ENCODE measurements at regions not wholly inside any gene's neighbourhood (a gene's known extent, or its start where the extent isn't known, plus 50 kb on each side); places are given as distances from the start of the nearest gene placed in this dataset.
"Not testable (repeated sequence)": the region's sequence is repeated elsewhere in the genome, so short reads cannot be mapped to it uniquely, and the experiment has no call there.

GRCh38 chr13:107685876-107686275, 529.5 kb downstream of the LIG4 start:
- DNase-seq (ENCODE audit: low read depth in 1 of 2, low spot score in 1 of 2) = no peak

- DNase-seq (ENCODE audit: low read depth in 1 of 2, low spot score in 1 of 2) = no peak
These were observed 533.7 kb downstream of the LIG4 start for GRCh38 chr13:107681600-107681999.

GRCh38 chr13:107680115-107680514, 535.2 kb downstream of the LIG4 start:
- no peak for DNase-seq (ENCODE audit: low read depth in 1 of 2, low spot score in 1 of 2)

GRCh38 chr13:107678075-107678689, 537.2 kb downstream of the LIG4 start:
- DNase-seq (ENCODE audit: low read depth in 1 of 2, low spot score in 1 of 2) = no peak

GRCh38 chr13:107675847-107676550, 539.3 kb downstream of the LIG4 start:
- no peak for DNase-seq (ENCODE audit: low read depth in 1 of 2, low spot score in 1 of 2)

- no peak for DNase-seq (ENCODE audit: low read depth in 1 of 2, low spot score in 1 of 2)
These were observed 545.8 kb downstream of the LIG4 start for GRCh38 chr13:107669391-107669993.

GRCh38 chr13:107665926-107666458, 549.3 kb downstream of the LIG4 start:
- no peak for DNase-seq (ENCODE audit: low read depth in 1 of 2, low spot score in 1 of 2)

- DNase-seq (ENCODE audit: low read depth in 1 of 2, low spot score in 1 of 2) = no peak
These were observed 565.1 kb downstream of the LIG4 start for GRCh38 chr13:107650081-107650701.

- no peak for DNase-seq (ENCODE audit: low read depth in 1 of 2, low spot score in 1 of 2)
These were observed 566.3 kb downstream of the LIG4 start for GRCh38 chr13:107649079-107649478.

- DNase-seq (ENCODE audit: low read depth in 1 of 2, low spot score in 1 of 2) = no peak
These were observed 571.2 kb downstream of the LIG4 start for GRCh38 chr13:107644136-107644535.

- no peak for DNase-seq (ENCODE audit: low read depth in 1 of 2, low spot score in 1 of 2)
These were observed 571.7 kb downstream of the LIG4 start for GRCh38 chr13:107643615-107644014.

GRCh38 chr13:107642831-107643230, 572.5 kb downstream of the LIG4 start:
- DNase-seq (ENCODE audit: low read depth in 1 of 2, low spot score in 1 of 2) = no peak

- no peak for DNase-seq (ENCODE audit: low read depth in 1 of 2, low spot score in 1 of 2)
These were observed 573.8 kb downstream of the LIG4 start for GRCh38 chr13:107641574-107641973.

- no peak for DNase-seq (ENCODE audit: low read depth in 1 of 2, low spot score in 1 of 2)
These were observed 589.7 kb downstream of the LIG4 start for GRCh38 chr13:107625648-107626047.

- DNase-seq (ENCODE audit: low read depth in 1 of 2, low spot score in 1 of 2) = no peak
These were observed 597.8 kb downstream of the LIG4 start for GRCh38 chr13:107617527-107617926.

- DNase-seq (ENCODE audit: low read depth in 1 of 2, low spot score in 1 of 2) = no peak
These were observed 603.0 kb downstream of the LIG4 start for GRCh38 chr13:107612376-107612775.

GRCh38 chr13:107608736-107609135, 606.6 kb downstream of the LIG4 start:
- DNase-seq (ENCODE audit: low read depth in 1 of 2, low spot score in 1 of 2) = no peak

- no peak for DNase-seq (ENCODE audit: low read depth in 1 of 2, low spot score in 1 of 2)
These were observed 614.4 kb downstream of the LIG4 start for GRCh38 chr13:107600971-107601370.

GRCh38 chr13:107596306-107596705, 619.0 kb downstream of the LIG4 start:
- not testable (repeated sequence) for DNase-seq (ENCODE audit: low read depth in 1 of 2, low spot score in 1 of 2)

- DNase-seq (ENCODE audit: low read depth in 1 of 2, low spot score in 1 of 2) = no peak
These were observed 624.8 kb downstream of the LIG4 start for GRCh38 chr13:107590556-107590955.

GRCh38 chr13:107587681-107588080, 627.7 kb downstream of the LIG4 start:
- DNase-seq (ENCODE audit: low read depth in 1 of 2, low spot score in 1 of 2) = no peak

GRCh38 chr13:107586216-107586615, 629.1 kb downstream of the LIG4 start:
- DNase-seq (ENCODE audit: low read depth in 1 of 2, low spot score in 1 of 2) = no peak
